K562 (cell line): ENCODE measurements at regions not wholly inside any gene's neighbourhood (a gene's known extent, or its start where the extent isn't known, plus 50 kb on each side); places are given as distances from the start of the nearest gene placed in this dataset.
A peak's percentile ranks its signal among the peaks of the same experiment; 100 is the strongest.

Experiments
- ASH1L ChIP-seq: fragments of 450-650 bp; IDR thresholded peaks from 2 replicates; pipeline ENCODE4 v1.6.1; 2018; ENCODE audit warnings: borderline replicate concordance, mild to moderate bottlenecking, low read depth; ENCODE audit not compliant: partially characterized antibody
- CBX3 ChIP-seq, 2 experiments: IDR thresholded peaks; 1 replicate in 1 of 2; 2 replicates in 1 of 2; pipeline ENCODE4 v1.6.1; 2012; ENCODE audit warnings: inconsistent platforms in 2 of 2, low read length in 2 of 2, borderline replicate concordance in 1 of 2, control low read depth in 1 of 2
- DPF2 ChIP-seq: fragments of 450-650 bp; IDR thresholded peaks from 2 replicates; pipeline ENCODE4 v1.6.1; 2016
- ELF1 ChIP-seq: fragments of 200-800 bp; sonication (Bioruptor generic); IDR thresholded peaks from 2 replicates; pipeline ENCODE4 v1.6.1; 2016; ENCODE audit warnings: missing genetic modification characterization, missing compliant biosample characterization
- ETV6 ChIP-seq, 3 experiments: fragments of 150-350 bp in 1 of 3; sonication (generic) in 1 of 3; formaldehyde crosslinking in 1 of 3; IDR thresholded peaks; 2 replicates each; pipeline versions ENCODE4 v1.6.1 to v1.8.0; 2014 to 2022; ENCODE audit warnings: borderline replicate concordance in 2 of 3, low read depth in 2 of 3, antibody characterized with exemption in 1 of 3, low read length in 1 of 3, mild to moderate bottlenecking in 1 of 3, missing genetic modification reagents in 1 of 3
- FIP1L1 ChIP-seq: fragments of 200-400 bp; formaldehyde crosslinking; IDR thresholded peaks from 2 replicates; pipeline ENCODE4 v1.6.1; 2018; ENCODE audit warnings: mild to moderate bottlenecking, low read depth, low read length; ENCODE audit not compliant: poor library complexity, severe bottlenecking
- FOXA3 ChIP-seq, 2 experiments: fragments of 450-650 bp in 1 of 2; sonication (generic) in 1 of 2; formaldehyde crosslinking; IDR thresholded peaks in 1 of 2; conservative IDR thresholded peaks in 1 of 2; 2 replicates each; pipeline versions ENCODE4 v1.4.0 to v1.8.0; 2020 to 2022; ENCODE audit warnings: mild to moderate bottlenecking in 2 of 2, missing genetic modification reagents in 1 of 2
- LCOR ChIP-seq: sonication (generic); formaldehyde crosslinking; IDR thresholded peaks from 2 replicates; pipeline ENCODE4 v1.8.0; 2022; ENCODE audit warnings: mild to moderate bottlenecking, missing genetic modification reagents
- NR3C1 ChIP-seq: sonication (generic); formaldehyde crosslinking; IDR thresholded peaks from 2 replicates; pipeline ENCODE4 v1.8.1; 2022; ENCODE audit warnings: missing genetic modification reagents
- TOE1 ChIP-seq, 2 experiments: fragments of 450-650 bp in 1 of 2; sonication (generic) in 1 of 2; formaldehyde crosslinking in 1 of 2; IDR thresholded peaks; 2 replicates each; pipeline versions ENCODE4 v1.7.1 to v1.8.0; 2016 to 2022; ENCODE audit warnings: borderline replicate concordance in 2 of 2, mild to moderate bottlenecking in 2 of 2, antibody characterized with exemption in 1 of 2, inconsistent platforms in 1 of 2, low read depth in 1 of 2, missing genetic modification reagents in 1 of 2, moderate library complexity in 1 of 2
- ZNF780A ChIP-seq: fragments of 250-450 bp; sonication (Bioruptor Pico); IDR thresholded peaks from 2 replicates; pipeline ENCODE4 v1.5.0; 2021; ENCODE audit warnings: mild to moderate bottlenecking
- TF ChIP-seq, protein P1 (sequence below): sonication (generic); formaldehyde crosslinking; IDR thresholded peaks from 2 replicates; pipeline ENCODE4 v1.8.0; 2022; ENCODE audit warnings: mild to moderate bottlenecking, missing genetic modification reagents
- TF ChIP-seq, protein P2 (sequence below): fragments of 250-450 bp; sonication (Bioruptor Pico); IDR thresholded peaks from 2 replicates; pipeline ENCODE4 v1.4.0; 2020; ENCODE audit warnings: borderline replicate concordance
- TF ChIP-seq, protein P3 (sequence below), 2 experiments: fragments of 450-650 bp in 1 of 2; IDR thresholded peaks; 2 replicates each; pipeline ENCODE4 v1.6.1; 2011 to 2017; ENCODE audit warnings: low read depth in 2 of 2, antibody characterized with exemption in 1 of 2, borderline replicate concordance in 1 of 2, low read length in 1 of 2, mild to moderate bottlenecking in 1 of 2, mixed read lengths in 1 of 2; ENCODE audit not compliant: control insufficient read depth in 1 of 2

DNA sequence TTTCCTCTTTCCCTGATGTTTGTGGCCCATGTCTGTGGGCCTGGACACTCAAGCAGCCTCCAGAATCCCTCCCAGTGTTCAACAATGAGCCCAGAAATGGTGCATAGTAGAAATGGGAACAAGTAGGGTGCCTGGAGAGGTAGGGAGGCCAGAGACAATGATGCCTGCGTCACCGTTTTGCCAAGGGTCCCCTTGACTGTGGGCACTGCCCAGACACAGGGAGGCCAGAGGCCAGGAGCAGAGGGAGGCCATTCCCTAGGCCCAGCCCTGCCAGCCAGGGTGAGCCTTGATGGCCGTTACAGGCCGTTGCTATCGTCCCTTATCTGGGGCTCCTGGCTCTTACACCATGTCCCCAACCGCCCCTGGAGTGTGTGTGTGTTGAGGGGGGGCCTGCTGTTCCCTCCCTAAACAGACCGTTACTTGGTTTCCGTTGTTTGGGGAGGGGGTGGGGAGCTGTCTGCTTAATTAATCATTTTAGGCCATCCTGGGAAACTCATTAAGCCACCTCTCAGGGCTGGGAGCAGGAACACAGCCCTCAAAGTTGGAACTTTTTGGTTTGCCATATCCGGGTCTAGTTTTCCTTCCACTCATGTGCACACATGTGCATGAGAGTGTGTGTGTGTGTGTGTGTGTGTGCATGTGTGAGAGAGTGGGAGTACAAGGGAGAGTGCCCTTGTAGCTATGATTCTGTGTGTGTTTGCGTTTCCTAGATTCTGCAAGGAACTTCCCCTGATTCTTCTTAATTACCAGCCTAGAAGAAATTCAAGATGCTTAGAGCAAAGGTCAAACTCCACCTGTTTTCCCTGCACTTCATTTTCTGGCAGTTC lies 135.2 kb upstream of the HAAO start (continued):
- TF ChIP-seq FOXA3 (CRISPR knock-in tag; conservative IDR thresholded peaks at IDR 0.05 in 1 of 2, IDR thresholded peaks at IDR 0.05 in 1 of 2) (0 out of 4 replicates have a peak, but pooled peaks of 1 of the 2 experiments have one; percentile 27), TOE1 (IDR thresholded peaks at IDR 0.05; ENCODE audit: borderline replicate concordance) (peak; percentile 73; the same call in 1 of the 2 replicates), TOE1 (CRISPR knock-in tag; IDR thresholded peaks at IDR 0.05; ENCODE audit: borderline replicate concordance, low read depth) (no peak), CBX3 (IDR thresholded peaks at IDR 0.05; ENCODE audit: borderline replicate concordance in 1 of 2, low read length in 2 of 2) (no peak), DPF2 (peak; percentile 70), NR3C1 (CRISPR knock-in tag) (no peak), ASH1L (peak; percentile 13), ZNF780A (CRISPR knock-in tag) (no peak), LCOR (CRISPR knock-in tag) (no peak), ETV6 (IDR thresholded peaks at IDR 0.05; ENCODE audit: borderline replicate concordance in 1 of 2, low read depth in 2 of 2, low read length in 1 of 2) (no peak; a peak in 1 of 4 replicates), ETV6 (CRISPR knock-in tag; IDR thresholded peaks at IDR 0.05; ENCODE audit: borderline replicate concordance) (no peak), FIP1L1 (no peak), ELF1 (peak; percentile 18; the same call in 1 of the 2 replicates)
- TF ChIP-seq, protein P1, sequence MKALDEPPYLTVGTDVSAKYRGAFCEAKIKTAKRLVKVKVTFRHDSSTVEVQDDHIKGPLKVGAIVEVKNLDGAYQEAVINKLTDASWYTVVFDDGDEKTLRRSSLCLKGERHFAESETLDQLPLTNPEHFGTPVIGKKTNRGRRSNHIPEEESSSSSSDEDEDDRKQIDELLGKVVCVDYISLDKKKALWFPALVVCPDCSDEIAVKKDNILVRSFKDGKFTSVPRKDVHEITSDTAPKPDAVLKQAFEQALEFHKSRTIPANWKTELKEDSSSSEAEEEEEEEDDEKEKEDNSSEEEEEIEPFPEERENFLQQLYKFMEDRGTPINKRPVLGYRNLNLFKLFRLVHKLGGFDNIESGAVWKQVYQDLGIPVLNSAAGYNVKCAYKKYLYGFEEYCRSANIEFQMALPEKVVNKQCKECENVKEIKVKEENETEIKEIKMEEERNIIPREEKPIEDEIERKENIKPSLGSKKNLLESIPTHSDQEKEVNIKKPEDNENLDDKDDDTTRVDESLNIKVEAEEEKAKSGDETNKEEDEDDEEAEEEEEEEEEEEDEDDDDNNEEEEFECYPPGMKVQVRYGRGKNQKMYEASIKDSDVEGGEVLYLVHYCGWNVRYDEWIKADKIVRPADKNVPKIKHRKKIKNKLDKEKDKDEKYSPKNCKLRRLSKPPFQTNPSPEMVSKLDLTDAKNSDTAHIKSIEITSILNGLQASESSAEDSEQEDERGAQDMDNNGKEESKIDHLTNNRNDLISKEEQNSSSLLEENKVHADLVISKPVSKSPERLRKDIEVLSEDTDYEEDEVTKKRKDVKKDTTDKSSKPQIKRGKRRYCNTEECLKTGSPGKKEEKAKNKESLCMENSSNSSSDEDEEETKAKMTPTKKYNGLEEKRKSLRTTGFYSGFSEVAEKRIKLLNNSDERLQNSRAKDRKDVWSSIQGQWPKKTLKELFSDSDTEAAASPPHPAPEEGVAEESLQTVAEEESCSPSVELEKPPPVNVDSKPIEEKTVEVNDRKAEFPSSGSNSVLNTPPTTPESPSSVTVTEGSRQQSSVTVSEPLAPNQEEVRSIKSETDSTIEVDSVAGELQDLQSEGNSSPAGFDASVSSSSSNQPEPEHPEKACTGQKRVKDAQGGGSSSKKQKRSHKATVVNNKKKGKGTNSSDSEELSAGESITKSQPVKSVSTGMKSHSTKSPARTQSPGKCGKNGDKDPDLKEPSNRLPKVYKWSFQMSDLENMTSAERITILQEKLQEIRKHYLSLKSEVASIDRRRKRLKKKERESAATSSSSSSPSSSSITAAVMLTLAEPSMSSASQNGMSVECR (CRISPR knock-in tag) = no peak
- TF ChIP-seq, protein P2, sequence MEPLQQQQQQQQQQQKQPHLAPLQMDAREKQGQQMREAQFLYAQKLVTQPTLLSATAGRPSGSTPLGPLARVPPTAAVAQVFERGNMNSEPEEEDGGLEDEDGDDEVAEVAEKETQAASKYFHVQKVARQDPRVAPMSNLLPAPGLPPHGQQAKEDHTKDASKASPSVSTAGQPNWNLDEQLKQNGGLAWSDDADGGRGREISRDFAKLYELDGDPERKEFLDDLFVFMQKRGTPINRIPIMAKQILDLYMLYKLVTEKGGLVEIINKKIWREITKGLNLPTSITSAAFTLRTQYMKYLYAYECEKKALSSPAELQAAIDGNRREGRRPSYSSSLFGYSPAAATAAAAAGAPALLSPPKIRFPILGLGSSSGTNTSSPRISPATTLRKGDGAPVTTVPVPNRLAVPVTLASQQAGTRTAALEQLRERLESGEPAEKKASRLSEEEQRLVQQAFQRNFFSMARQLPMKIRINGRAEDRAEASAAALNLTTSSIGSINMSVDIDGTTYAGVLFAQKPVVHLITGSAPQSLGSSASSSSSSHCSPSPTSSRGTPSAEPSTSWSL (CRISPR knock-in tag) = peak; percentile 41; the same call in 1 of the 2 replicates
- TF ChIP-seq, protein P3, sequence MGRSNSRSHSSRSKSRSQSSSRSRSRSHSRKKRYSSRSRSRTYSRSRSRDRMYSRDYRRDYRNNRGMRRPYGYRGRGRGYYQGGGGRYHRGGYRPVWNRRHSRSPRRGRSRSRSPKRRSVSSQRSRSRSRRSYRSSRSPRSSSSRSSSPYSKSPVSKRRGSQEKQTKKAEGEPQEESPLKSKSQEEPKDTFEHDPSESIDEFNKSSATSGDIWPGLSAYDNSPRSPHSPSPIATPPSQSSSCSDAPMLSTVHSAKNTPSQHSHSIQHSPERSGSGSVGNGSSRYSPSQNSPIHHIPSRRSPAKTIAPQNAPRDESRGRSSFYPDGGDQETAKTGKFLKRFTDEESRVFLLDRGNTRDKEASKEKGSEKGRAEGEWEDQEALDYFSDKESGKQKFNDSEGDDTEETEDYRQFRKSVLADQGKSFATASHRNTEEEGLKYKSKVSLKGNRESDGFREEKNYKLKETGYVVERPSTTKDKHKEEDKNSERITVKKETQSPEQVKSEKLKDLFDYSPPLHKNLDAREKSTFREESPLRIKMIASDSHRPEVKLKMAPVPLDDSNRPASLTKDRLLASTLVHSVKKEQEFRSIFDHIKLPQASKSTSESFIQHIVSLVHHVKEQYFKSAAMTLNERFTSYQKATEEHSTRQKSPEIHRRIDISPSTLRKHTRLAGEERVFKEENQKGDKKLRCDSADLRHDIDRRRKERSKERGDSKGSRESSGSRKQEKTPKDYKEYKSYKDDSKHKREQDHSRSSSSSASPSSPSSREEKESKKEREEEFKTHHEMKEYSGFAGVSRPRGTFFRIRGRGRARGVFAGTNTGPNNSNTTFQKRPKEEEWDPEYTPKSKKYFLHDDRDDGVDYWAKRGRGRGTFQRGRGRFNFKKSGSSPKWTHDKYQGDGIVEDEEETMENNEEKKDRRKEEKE (IDR thresholded peaks at IDR 0.05; ENCODE audit: borderline replicate concordance in 1 of 2, control insufficient read depth in 1 of 2, low read depth in 2 of 2, low read length in 1 of 2) = no peak
